Cerebellar nuclear complex (tissue), 1 donor: ENCODE measurements at regions not wholly inside any gene's neighbourhood (a gene's known extent, or its start where the extent isn't known, plus 50 kb on each side); places are given as distances from the start of the nearest gene placed in this dataset.
"Not testable (repeated sequence)": the region's sequence is repeated elsewhere in the genome, so short reads cannot be mapped to it uniquely, and the experiment has no call there.

Experiments
- DNase-seq, 2 experiments: peaks; one replicate each; lab custom pipeline; 2025; lab: John Stamatoyannopoulos, UW

- no peak for DNase-seq
Observed at GRCh38 chr18:25561918-25562317, 210.0 kb upstream of the ZNF521 start.

DNA sequence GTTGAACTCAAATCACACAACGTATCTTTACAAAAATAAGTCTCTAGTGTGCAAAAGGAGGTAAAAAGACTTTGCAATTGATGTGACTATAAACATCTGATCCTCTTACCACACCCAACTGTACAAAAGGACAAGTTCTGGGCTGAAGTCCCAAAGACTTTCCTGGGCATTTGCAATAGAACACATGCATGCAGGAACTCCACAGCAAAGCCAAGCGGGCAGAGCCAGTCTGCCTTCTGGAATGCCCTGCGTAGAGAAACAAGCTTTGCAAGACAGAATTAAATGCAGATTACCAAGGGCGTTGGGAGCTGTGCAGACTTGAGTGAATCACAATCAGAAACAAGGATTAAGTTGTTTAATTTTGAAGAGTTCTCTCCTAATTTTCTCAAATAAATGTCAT is 208.4 kb upstream of the ZNF521 start:
- DNase-seq, result no peak

DNA sequence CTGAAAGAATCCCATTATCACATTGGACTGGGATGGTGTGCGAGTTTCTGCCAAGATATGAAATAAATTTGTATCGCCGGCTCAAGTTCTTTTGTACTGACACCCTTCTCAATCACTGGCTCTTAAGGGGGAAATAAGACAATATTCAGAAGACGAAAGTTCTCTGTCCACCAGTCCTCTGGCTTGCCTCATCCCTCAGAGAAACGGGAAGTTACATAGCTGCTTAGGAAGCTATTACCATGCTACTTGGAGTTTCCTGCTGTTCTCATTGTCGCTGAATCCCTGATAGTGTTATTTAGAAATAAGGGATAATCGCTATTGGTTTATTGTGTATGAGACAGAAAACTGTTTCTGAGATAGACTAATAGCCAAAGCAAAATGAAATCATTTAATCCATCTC is 205.0 kb upstream of the ZNF521 start:
- no peak for DNase-seq

- no peak for DNase-seq
Observed at GRCh38 chr18:25553631-25554263, 201.8 kb upstream of the ZNF521 start.

DNA sequence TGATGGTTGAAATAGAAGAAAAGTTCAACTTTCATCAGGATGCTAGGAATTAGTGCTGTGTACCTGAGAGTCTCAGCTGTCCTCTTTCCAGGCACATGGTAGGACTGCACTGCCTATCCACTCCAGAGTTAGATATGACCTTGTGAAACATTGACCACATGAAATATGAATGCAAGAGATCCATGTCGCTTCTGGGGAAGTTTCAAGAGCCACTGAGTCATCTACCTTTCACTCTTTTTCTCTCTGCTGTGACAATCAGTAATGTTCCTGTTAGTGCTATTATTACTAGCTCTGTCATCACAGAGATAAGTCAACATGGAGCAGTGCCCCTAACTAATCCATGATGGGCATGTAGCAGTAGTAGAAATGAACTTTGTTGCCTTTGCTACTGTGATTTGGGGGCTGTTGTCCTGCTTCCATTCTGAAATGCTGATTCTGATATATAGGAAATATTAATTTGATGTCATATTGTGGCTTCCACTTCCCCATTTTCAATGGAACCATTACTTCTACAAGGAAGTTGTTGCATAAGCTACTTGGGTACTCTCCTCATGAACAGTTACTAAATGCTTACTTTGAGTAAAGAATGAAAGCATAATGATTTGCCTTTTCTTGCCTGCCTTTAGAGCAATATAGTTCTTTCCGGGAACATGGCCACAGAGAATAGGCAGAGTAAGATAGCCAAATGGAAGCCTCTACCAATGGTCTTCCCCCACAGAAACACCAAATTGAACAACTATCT is 192.8 kb upstream of the ZNF521 start:
- DNase-seq, result no peak

DNA sequence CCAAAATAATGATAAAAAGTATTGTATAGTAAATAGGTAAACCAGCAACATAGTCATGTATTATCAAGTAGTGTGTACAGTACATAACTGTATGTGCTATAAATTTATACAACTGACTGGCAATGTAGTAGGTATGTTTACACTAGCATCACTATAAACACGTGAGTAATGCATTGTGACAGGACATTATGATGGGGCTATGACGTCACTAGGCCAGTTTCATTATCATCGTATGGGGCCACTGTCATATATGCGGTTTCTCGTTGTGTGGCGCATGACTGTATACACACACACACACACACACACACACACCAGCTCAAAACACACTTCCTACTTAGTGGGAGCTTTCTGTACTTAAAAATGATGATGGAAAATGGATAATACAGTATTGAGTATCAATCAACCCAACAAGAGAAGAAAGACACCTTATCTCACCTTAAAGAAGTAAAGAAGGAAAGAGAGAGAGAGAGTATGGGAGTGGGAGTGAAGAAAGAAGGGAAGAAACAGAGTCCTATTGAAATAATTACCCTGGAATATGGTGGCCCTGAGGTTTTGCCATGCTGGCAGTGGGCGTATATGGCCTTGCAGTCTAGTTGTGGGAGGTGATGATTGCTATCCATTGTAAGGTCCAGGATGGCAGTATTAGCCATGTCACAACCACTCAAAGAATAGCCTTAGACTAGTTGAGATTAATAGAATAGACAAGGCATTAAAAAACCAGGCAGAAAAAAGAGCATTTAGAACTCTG is 186.4 kb upstream of the ZNF521 start:
- no peak for DNase-seq

DNA sequence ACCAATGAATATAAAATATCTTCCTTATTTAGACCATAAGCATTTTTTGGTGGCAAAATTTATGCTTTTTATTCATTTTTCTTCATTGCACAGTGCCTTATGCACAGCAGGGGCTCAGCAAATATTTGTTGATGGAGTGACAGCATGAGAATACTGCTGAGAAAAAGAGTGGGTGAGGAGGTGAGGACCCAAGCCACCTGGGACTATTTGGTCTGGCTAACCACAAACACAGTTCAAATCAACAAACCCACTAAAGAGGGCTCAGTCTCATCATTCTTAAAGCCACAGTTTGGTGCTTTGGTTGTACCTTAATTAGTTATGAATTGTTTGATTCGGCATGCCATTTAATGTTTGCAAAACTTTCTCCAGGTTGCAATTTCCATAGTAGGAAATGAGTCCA is 183.5 kb upstream of the ZNF521 start:
- DNase-seq, result no peak

- no peak for DNase-seq
Observed at GRCh38 chr18:25534401-25534800, 182.4 kb upstream of the ZNF521 start.

DNA sequence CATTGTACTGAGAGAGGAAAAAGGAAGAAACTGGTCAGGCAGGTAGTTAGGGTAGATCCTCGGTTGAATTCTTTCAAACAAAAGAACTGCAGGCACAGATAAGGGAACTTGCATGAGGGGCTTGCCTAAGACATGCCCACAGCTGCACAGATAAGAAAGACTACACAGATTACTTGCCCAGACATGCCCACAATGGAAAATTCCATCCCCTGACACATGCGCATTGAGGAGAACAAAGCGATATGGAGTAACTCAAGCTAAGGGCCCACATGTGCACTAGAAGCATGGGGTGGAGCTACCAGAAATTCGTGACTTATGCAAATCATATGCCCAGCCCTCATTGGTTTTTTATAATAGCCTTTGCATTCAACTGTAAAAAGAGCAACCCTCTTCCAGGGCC is 181.3 kb upstream of the ZNF521 start:
- no peak for DNase-seq

DNA sequence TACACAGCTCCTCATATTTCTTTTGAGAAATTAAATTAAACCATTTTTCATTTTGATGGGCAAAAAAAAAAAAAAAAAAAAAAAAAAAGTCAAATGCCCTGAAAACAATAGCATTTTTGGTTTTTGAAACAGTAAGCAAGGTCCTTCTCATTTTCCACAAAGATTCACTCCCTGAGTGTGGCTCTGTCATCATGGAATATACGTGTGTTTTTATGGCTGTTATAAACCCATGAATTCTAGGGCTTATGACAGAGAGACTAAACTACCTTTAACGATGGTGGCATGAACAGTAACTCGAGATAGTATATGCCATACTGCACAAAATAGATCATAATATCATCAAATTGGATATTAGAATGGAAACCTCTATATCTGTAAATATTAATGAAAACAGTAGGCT is 179.2 kb upstream of the ZNF521 start:
- no peak for DNase-seq

DNA sequence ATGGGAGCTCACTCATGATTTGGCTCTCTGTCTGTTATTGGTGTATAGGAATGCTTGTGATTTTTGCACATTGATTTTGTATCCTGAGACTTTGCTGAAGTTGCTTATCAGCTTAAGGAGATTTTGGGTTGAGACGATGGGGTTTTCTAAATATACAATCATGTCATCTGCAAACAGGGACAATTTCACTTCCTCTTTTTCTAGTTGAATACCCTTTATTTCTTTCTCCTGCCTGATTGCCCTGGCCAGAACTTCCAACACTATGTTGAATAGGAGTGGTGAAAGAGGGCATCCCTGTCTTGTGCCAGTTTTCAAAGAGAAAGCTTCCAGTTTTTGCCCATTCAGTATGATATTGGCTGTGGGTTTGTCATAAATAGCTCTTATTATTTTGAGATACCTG is 173.8 kb upstream of the ZNF521 start:
- not testable (repeated sequence) for DNase-seq

DNA sequence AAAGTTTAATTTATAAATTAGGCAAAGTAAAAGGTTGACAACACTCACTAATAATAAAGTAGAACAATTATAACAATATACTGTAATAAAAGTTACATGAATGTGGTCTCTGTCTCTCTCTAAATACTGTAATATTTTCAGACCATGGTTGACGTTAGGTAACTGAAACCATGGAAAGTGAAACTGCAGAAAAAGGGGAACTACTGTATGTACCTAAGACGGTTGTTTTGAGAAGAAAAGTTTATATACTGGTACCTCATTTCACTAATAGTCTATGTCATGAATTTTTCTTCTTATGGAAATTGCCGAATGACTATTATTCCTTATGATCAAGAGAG is 166.7 kb upstream of the ZNF521 start:
- no peak for DNase-seq

DNA sequence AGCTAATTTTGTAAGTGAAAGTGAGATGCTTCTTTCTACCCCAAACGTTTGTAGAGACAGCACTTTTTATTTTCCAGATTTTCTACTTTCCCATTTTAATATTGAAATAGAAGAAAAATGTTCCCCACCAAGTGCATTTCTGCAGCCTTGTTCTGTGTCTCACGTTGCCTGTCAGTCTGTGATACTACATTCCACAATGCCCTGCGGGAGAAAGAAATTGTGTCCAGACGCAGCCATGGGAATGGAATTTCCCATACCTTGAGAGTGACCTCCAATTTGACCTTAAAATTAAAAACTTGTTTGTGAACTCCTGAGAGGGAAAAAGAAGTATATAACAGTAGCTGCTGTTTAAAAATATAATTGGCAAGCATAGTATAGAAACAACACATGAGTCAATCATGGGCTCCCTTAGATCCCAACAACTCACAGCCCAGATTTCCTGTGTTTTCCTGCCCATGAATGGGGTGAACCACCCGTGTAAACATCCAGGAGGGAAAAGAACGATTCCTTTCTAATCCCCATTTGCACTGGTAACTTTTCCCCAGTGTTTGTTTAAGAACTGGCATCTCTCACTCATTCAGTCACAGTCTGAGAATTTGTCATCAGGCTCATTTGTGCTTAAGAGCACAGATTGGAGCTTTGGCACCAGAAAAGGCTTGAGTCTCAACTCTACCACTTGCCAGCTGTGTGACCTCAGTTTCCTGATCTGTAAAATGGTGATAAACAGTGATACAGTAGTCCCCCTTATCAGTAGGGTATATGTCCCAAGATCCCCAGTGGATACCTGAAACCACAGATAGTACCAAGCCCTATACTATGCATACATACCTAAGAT is 166.1 kb upstream of the ZNF521 start:
- DNase-seq, result no peak

- DNase-seq, result no peak
Observed at GRCh38 chr18:25516747-25517498, 165.0 kb upstream of the ZNF521 start.

DNA sequence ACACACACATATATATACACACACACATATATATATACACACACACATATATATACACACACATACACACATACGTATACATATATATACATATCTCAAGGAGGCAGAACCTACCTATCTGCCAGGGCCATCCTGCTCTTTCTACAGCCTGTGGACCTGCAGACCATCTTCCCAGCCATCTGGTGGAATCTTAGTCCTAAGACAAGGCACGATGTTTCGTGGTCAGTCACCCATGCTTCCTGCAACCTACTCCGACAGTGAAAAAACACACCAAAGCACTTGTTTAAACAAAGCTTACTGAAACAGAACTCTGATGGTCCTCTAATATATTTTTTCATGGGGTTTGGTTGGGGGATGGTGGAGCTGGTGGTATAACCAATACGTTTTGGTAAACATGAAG is 164.2 kb upstream of the ZNF521 start:
- no peak for DNase-seq

GRCh38 chr18:25510096-25510495 is 158.1 kb upstream of the ZNF521 start:
- DNase-seq, result no peak

GRCh38 chr18:25503567-25504081 is 151.7 kb upstream of the ZNF521 start:
- peak in 1 of 2 experiments; percentile 60 for DNase-seq

- no peak for DNase-seq
Observed at GRCh38 chr18:25497151-25497794, 145.3 kb upstream of the ZNF521 start.

DNA sequence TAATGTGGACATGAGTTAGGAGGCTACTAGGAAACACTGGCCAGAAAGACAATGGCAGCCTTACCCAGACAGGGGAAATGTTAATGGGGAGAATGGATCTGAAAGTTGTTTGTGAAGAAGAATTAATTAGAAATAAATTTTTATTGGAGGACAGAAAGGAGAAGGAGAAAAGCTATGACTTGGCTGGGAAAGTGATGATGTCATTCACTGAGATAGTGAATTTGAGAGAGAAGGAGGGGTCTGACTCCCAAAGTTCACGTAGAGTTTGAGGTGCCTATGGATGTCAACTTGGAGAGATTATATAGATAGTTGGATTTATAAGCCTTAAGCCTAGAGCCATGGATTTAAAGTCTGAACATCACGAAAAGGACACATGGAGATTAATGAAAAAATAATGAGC is 144.6 kb upstream of the ZNF521 start:
- no peak for DNase-seq

GRCh38 chr18:25495606-25496005 is 143.6 kb upstream of the ZNF521 start:
- DNase-seq, result no peak

GRCh38 chr18:25494888-25495287 is 142.9 kb upstream of the ZNF521 start:
- no peak for DNase-seq
